Lower leg skin (tissue), 3 donors: ENCODE measurements at regions not wholly inside any gene's neighbourhood (a gene's known extent, or its start where the extent isn't known, plus 50 kb on each side); places are given as distances from the start of the nearest gene placed in this dataset.

Source experiments
- CTCF ChIP-seq, 3 donors: fragments of 450-650 bp; IDR thresholded peaks; one replicate each; pipeline ENCODE4 v1.5.1; 2016; ENCODE audit warnings: antibody characterized with exemption in 3 of 3, mild to moderate bottlenecking in 3 of 3, moderate library complexity in 2 of 3
- POLR2A ChIP-seq, 2 donors: fragments of 450-650 bp; IDR thresholded peaks; one replicate each; pipeline ENCODE4 v1.6.1; 2016 to 2017; ENCODE audit warnings: antibody characterized with exemption in 2 of 2, mild to moderate bottlenecking in 1 of 2, moderate library complexity in 1 of 2

- TF ChIP-seq POLR2A (IDR thresholded peaks at IDR 0.05): no peak
- TF ChIP-seq CTCF (IDR thresholded peaks at IDR 0.05): no peak
Observed at GRCh38 chr10:124157271-124157681, 63.9 kb upstream of the CHST15 start.
